GM10266 (cell line): ENCODE measurements at regions not wholly inside any gene's neighbourhood (a gene's known extent, or its start where the extent isn't known, plus 50 kb on each side); places are given as distances from the start of the nearest gene placed in this dataset.

Experiments used
- DNase-seq: peaks from one replicate; pipeline ENCODE4 v3.0.0; 2012; ENCODE audit errors: extremely low spot score
- CTCF ChIP-seq: IDR thresholded peaks from 2 replicates; pipeline ENCODE4 v1.5.1; 2012; ENCODE audit warnings: mild to moderate bottlenecking, low read depth; ENCODE audit not compliant: control insufficient read depth, insufficient read depth; ENCODE audit errors: missing control alignments

DNA sequence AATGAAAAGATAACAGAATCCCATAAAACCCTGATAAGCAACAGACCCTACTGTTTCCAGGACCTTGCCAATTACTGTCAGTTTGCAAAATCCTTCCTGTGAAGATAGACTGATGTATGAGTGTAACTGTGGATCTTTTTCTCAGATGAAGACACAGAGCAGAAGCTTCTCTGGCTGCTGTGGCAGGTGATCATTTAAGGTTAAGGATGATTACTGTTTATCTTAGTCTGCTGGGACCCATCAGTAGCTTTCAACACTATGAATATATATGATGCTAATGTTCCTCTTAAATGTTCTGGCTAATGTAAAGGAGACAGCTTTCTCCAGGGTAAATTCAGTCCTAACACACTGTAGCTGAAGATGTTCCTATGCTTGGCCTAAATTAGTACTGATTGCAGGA, 56.0 kb upstream of the CTTNBP2 start:
- DNase-seq, result no peak
- TF ChIP-seq CTCF, result no peak

DNA sequence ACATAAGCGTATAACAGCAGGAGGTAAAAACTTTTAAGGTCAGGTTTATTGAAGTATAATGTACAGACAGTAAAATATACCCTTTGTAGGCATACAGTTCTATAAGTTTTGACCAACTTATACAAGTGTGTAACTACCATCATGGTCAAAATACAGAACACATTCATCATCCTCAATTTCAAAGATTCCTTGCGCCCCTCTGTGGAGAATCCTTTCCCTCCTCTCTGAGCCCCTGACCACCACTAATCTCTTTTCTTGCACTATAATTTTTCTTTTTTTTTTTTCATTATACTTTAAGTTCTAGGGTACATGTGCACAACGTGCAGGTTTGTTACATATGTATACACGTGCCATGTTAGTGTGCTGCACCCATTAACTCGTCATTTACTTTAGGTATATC, 58.1 kb upstream of the CTTNBP2 start:
- DNase-seq, result no peak
- TF ChIP-seq CTCF, result no peak

DNA sequence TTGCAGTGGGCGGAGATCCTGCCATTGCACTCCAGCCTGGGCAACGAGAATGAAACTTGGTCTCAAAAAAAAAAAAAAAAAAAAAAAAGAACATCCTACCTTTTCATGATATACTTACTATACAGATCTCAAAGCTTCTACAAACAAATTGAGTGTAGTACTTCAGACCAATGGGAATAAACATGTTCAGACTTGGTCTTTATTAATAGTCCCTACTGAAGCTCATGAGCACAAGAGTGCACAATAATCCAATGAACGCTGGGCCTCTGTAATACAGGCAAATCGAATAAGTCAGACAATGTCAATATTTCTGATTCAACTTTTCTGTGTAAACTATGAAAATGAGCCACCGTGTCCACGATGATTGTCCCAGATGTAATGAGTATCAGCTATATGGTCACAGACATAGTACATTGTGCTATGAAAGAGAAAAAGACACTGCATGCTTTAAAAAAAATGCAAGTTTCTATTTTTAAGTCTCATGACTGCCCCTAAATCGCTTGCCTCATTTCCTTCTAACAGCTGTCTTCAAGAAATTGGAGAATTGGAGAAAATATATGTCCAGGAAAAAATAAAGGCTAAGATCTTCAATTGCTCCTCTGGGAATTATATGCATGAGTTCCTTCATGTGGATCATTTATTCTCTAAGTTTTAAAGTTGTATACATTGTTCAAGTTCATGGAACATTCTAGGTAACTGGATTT, 64.0 kb upstream of the CTTNBP2 start:
- DNase-seq, result no peak

GRCh38 chr7:117937753-117938483, 64.7 kb upstream of the CTTNBP2 start:
- no peak for DNase-seq

More for the DNA sequence above, 64.0 kb upstream of the CTTNBP2 start:
- TF ChIP-seq CTCF, result no peak

GRCh38 chr7:117941138-117941810, 68.0 kb upstream of the CTTNBP2 start:
- TF ChIP-seq CTCF, result no peak
- no peak for DNase-seq

More at GRCh38 chr7:117937753-117938483, 64.7 kb upstream of the CTTNBP2 start:
- TF ChIP-seq CTCF, result no peak

DNA sequence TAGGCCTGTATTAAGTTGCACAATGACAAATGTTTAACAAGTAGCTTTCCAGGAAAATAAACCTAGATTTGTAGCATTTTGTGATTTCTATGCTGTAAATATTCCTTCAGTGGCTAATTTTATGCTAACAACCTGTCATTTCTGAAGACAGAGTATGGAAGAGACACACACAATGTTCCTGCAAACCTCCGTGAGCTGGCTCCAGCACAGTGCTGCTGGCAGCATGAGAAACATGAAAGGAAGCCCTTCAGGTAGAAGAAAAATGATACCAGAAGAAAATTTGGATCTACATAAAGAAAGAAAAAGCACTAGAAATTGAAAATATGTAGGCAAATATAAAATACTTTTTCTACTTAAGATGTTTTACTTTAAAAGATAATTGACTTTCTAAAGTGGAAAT, 69.5 kb upstream of the CTTNBP2 start:
- DNase-seq, result no peak
- no peak for TF ChIP-seq CTCF
